ENCODE measurements at regions not wholly inside any gene's neighbourhood (a gene's known extent, or its start where the extent isn't known, plus 50 kb on each side); places are given as distances from the start of the nearest gene placed in this dataset.

GRCh38 chr11:127804747-127805400 lies 782.5 kb downstream of the ETS1 start:
- no peak overlapping the region for H3K4me3 ChIP-seq (replicated peaks; ENCODE audit: low read depth, low read length)
- TF ChIP-seq, protein P1, sequence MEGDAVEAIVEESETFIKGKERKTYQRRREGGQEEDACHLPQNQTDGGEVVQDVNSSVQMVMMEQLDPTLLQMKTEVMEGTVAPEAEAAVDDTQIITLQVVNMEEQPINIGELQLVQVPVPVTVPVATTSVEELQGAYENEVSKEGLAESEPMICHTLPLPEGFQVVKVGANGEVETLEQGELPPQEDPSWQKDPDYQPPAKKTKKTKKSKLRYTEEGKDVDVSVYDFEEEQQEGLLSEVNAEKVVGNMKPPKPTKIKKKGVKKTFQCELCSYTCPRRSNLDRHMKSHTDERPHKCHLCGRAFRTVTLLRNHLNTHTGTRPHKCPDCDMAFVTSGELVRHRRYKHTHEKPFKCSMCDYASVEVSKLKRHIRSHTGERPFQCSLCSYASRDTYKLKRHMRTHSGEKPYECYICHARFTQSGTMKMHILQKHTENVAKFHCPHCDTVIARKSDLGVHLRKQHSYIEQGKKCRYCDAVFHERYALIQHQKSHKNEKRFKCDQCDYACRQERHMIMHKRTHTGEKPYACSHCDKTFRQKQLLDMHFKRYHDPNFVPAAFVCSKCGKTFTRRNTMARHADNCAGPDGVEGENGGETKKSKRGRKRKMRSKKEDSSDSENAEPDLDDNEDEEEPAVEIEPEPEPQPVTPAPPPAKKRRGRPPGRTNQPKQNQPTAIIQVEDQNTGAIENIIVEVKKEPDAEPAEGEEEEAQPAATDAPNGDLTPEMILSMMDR (IDR thresholded peaks at IDR 0.05; ENCODE audit: low read length, missing control alignments), result no peak
- DNase-seq (ENCODE audit: low read depth), result no peak

DNA sequence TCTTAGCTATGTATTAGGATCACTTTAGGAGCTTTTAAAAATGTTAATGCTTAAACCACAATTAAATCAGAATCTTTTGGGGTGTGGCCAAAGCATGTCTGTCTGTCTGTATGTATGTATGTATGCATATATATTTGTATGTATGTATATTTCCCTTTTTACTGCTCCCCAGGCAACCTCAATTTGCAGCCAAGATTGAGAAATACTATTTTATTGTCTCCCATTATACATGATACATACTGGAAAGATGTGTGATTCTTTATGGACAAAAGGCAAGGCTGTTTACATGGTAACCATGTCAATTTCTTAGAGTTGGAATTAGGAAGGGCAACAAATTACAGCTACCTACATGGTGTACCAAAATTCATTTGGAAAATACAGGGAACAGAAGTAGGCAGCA lies 783.6 kb downstream of the ETS1 start:
- DNase-seq (ENCODE audit: low read depth), result no peak
- TF ChIP-seq, protein P1 (IDR thresholded peaks at IDR 0.05; ENCODE audit: low read length, missing control alignments), result no peak
- H3K4me3 ChIP-seq (replicated peaks; ENCODE audit: low read depth, low read length), result no peak overlapping the region

GRCh38 chr11:127800989-127801688 lies 786.2 kb downstream of the ETS1 start:
- no peak overlapping the region for H3K4me3 ChIP-seq (replicated peaks; ENCODE audit: low read depth, low read length)
- DNase-seq (ENCODE audit: low read depth), result no peak
- TF ChIP-seq, protein P1 (IDR thresholded peaks at IDR 0.05; ENCODE audit: low read length, missing control alignments), result no peak

GRCh38 chr11:127795326-127795725 lies 792.0 kb downstream of the ETS1 start:
- no peak overlapping the region for H3K4me3 ChIP-seq (replicated peaks; ENCODE audit: low read depth, low read length)
- TF ChIP-seq, protein P1 (IDR thresholded peaks at IDR 0.05; ENCODE audit: low read length, missing control alignments), result no peak
- no peak for DNase-seq (ENCODE audit: low read depth)

DNA sequence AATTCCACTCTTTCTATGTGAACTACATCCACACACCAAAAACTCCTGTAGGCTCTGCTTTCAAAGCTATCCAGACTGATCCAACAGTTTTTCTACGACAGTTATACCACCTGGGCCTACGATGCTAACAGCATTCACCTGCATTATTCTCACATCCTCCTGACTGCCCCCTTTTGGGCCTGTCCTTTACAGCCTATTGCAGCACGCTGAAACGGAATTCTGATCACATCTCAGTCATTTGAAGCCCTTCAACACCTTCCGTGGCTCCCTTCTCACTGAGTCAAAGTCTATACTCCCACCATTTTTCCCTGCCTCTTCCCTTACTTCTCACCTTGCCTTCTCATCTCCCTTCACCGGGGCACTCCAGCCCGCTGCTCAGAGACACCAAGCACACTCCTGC lies 791.3 kb upstream of the KIRREL3 start:
- no peak overlapping the region for H3K4me3 ChIP-seq (replicated peaks; ENCODE audit: low read depth, low read length)
- TF ChIP-seq, protein P1 (IDR thresholded peaks at IDR 0.05; ENCODE audit: low read length, missing control alignments), result no peak
- DNase-seq (ENCODE audit: low read depth), result no peak

GRCh38 chr11:127790592-127790991 lies 790.0 kb upstream of the KIRREL3 start:
- DNase-seq (ENCODE audit: low read depth), result no peak
- H3K4me3 ChIP-seq (replicated peaks; ENCODE audit: low read depth, low read length), result no peak overlapping the region

More at GRCh38 chr11:127790592-127790991, 790.0 kb upstream of the KIRREL3 start:
- TF ChIP-seq, protein P1 (IDR thresholded peaks at IDR 0.05; ENCODE audit: low read length, missing control alignments), result no peak

All from fibroblast of pulmonary artery (primary cell).